ENCODE measurements at regions not wholly inside any gene's neighbourhood (a gene's known extent, or its start where the extent isn't known, plus 50 kb on each side); places are given as distances from the start of the nearest gene placed in this dataset.

GRCh38 chr5:17398866-17399835 is 98.9 kb upstream of the TAF11L2 start (continued):
- TF ChIP-seq CHD1 (IDR thresholded peaks at IDR 0.05; ENCODE audit: low read depth, low read length) (no peak), MAFK (IDR thresholded peaks at IDR 0.05; ENCODE audit: low read depth, low read length) (no peak)

DNA sequence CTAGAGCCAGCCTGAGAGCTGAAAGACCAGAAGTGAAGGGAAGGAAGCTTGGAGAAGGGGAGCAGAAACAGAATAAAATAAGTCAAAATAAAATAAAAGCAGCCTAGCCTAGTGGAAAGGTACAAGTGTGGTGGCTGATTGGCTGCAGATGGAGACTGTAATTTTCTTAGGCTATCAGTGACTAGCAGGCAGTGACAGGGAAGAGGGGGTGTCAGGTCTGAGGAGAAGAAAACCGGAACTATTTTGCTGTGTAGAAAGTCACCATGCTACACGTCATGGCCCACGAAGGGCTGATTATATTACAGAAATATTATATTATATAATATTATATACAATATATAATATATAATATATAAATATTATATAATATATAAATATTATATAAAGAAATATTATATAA is 98.1 kb upstream of the TAF11L2 start:
- Histone ChIP-seq H2BK15ac (ENCODE audit: low read depth, low read length) (no peak overlapping the region), H3K14ac (replicated peaks; ENCODE audit: low read depth, low read length) (0 out of 2 replicates have a peak overlapping the region, but pooled peaks have one; percentile 13), H2BK120ac (ENCODE audit: low read depth, low read length) (peak overlapping the region; percentile 42; the same call in 1 of the 2 replicates), H3K36me3 (ENCODE audit: control insufficient read depth, insufficient read depth, low read length) (no peaks in the 10 kb centered on the region), H4K8ac (ENCODE audit: low read depth in 2 of 2, low read length in 2 of 2) (no peak overlapping the region), H3K4me2 (ENCODE audit: low read depth, low read length) (no peak overlapping the region), H2AFZ (replicated peaks; ENCODE audit: low read length, poor library complexity) (no peak overlapping the region), H3K18ac (ENCODE audit: low read depth, low read length) (no peak overlapping the region), H3K9ac (ENCODE audit: low read depth, low read length) (no peak overlapping the region), H2AK9ac (replicated peaks; ENCODE audit: low read depth, low read length, poor library complexity) (no peak overlapping the region), H3K9me1 (ENCODE audit: insufficient read depth, low read length) (peaks cover 12% of the 10 kb centered on the region), H4K5ac (ENCODE audit: low read depth, low read length) (no peak overlapping the region), H3K27me3 (ENCODE audit: control insufficient read depth, insufficient read depth, low read length) (peaks cover 18% of the 10 kb centered on the region), H4K20me1 (ENCODE audit: insufficient read depth, low read length) (no peaks in the 10 kb centered on the region), H2BK20ac (ENCODE audit: low read depth, low read length) (peak overlapping the region; percentile 35), H4K91ac (ENCODE audit: insufficient read depth, low read depth, low read length) (no peak overlapping the region), H3K27ac (ENCODE audit: insufficient read depth, low read length) (no peak overlapping the region), H3K56ac (ENCODE audit: extremely low read depth, insufficient read depth, low read length) (no peak overlapping the region), H2AK5ac (ENCODE audit: low read depth, low read length) (peak overlapping the region; percentile 2; the same call in 1 of the 2 replicates), H2BK5ac (ENCODE audit: low read depth, low read length, poor library complexity, severe bottlenecking) (no peak overlapping the region), H3K4me3 (ENCODE audit: insufficient read depth, low read depth, low read length) (no peak overlapping the region), H3K9me3 (ENCODE audit: control insufficient read depth, insufficient read depth, low read length) (no peaks in the 10 kb centered on the region), H3K23ac (ENCODE audit: low read depth, low read length) (peak overlapping the region; percentile 25; the same call in 1 of the 2 replicates), H3K4ac (ENCODE audit: low read depth, low read length) (no peak overlapping the region), H3K4me1 (ENCODE audit: control insufficient read depth, insufficient read depth, low read length) (peaks cover 8% of the 10 kb centered on the region), H3K79me1 (ENCODE audit: low read depth in 1 of 2, low read length in 2 of 2) (no peaks in the 10 kb centered on the region)
- BruUV-seq (replicated peaks): no TSS peak
- no peak for TF ChIP-seq POLR2A (IDR thresholded peaks at IDR 0.05; ENCODE audit: low read depth, low read length)
- TF ChIP-seq USF2 (IDR thresholded peaks at IDR 0.05; ENCODE audit: low read depth, low read length): no peak
- TF ChIP-seq RAD21 (IDR thresholded peaks at IDR 0.05; ENCODE audit: low read length): no peak
- no peak for TF ChIP-seq MAZ (IDR thresholded peaks at IDR 0.05; ENCODE audit: borderline replicate concordance, low read depth, low read length)
- TF ChIP-seq, protein P1, sequence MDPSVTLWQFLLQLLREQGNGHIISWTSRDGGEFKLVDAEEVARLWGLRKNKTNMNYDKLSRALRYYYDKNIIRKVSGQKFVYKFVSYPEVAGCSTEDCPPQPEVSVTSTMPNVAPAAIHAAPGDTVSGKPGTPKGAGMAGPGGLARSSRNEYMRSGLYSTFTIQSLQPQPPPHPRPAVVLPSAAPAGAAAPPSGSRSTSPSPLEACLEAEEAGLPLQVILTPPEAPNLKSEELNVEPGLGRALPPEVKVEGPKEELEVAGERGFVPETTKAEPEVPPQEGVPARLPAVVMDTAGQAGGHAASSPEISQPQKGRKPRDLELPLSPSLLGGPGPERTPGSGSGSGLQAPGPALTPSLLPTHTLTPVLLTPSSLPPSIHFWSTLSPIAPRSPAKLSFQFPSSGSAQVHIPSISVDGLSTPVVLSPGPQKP (IDR thresholded peaks at IDR 0.05; ENCODE audit: borderline replicate concordance, low read depth, low read length): no peak
- no peak for TF ChIP-seq NFE2L2 (IDR thresholded peaks at IDR 0.05; ENCODE audit: low read depth, low read length)
- TF ChIP-seq CHD1 (IDR thresholded peaks at IDR 0.05; ENCODE audit: low read depth, low read length): no peak
- TF ChIP-seq RFX5 (IDR thresholded peaks at IDR 0.05; ENCODE audit: low read depth, low read length): no peak
- DNase-seq: no peak
- dilution Hi-C loops (cut with HindIII; ENCODE audit: low sequenced_read_pairs, unreplicated experiment) (no loop called here), intact Hi-C loops (cut with micrococcal nuclease) (no loop called here), in situ Hi-C loops (cut with MboI; ENCODE audit: low sequenced_read_pairs) (no loop called here)
- POLR2A ChIA-PET (ENCODE audit: unreplicated experiment): no interaction called here
- CTCF ChIA-PET: interaction anchor here (0.6 kb wide), 1 partner anchor 187 kb away, joined by 5 read pairs; no protein-coding TSS in a partner anchor
- no peak for ATAC-seq (ENCODE audit: low read depth)
- WGBS, 2 experiments (ENCODE audit: extremely low coverage in 2 of 2, insufficient read length in 1 of 2): no CpG with 5 or more reads among the region's 3 CpGs

All from IMR-90 (cell line).